ENCODE measurements at regions not wholly inside any gene's neighbourhood (a gene's known extent, or its start where the extent isn't known, plus 50 kb on each side); places are given as distances from the start of the nearest gene placed in this dataset.

DNA sequence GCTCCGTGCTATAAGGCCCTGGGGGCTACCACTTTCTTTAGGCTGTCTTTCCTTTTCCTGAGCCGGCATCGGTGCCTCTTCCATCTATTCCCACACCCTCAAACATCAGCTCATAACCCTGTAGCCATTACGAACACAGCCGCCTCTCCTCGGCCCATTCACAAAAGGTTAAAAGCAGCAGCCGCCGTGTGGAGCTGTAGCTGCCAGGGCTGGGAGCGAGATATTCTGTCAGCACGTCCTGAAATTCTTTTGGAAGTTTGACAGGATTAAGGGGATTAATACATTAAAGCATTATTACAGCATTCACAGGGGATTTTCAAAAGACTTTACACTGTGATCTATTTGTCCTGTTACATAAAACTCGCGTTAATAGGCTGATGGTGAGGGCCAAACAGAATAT, 428.2 kb downstream of the CDK5RAP2 start:
- TF ChIP-seq, protein P1, sequence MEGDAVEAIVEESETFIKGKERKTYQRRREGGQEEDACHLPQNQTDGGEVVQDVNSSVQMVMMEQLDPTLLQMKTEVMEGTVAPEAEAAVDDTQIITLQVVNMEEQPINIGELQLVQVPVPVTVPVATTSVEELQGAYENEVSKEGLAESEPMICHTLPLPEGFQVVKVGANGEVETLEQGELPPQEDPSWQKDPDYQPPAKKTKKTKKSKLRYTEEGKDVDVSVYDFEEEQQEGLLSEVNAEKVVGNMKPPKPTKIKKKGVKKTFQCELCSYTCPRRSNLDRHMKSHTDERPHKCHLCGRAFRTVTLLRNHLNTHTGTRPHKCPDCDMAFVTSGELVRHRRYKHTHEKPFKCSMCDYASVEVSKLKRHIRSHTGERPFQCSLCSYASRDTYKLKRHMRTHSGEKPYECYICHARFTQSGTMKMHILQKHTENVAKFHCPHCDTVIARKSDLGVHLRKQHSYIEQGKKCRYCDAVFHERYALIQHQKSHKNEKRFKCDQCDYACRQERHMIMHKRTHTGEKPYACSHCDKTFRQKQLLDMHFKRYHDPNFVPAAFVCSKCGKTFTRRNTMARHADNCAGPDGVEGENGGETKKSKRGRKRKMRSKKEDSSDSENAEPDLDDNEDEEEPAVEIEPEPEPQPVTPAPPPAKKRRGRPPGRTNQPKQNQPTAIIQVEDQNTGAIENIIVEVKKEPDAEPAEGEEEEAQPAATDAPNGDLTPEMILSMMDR (IDR thresholded peaks at IDR 0.05; ENCODE audit: low read length), result no peak
- TF ChIP-seq EZH2 (IDR thresholded peaks at IDR 0.05; ENCODE audit: borderline replicate concordance, low read length), result no peak

Data from OCI-LY1 (cell line).